PFSK-1 (cell line): ENCODE measurements at regions not wholly inside any gene's neighbourhood (a gene's known extent, or its start where the extent isn't known, plus 50 kb on each side); places are given as distances from the start of the nearest gene placed in this dataset.

Experiments
- FOXP2 ChIP-seq: optimal IDR thresholded peaks from 2 replicates; pipeline ENCODE3; 2011; ENCODE audit warnings: borderline replicate concordance, control low read depth, inconsistent platforms; ENCODE audit not compliant: insufficient read depth; ENCODE audit errors: extremely low read length, extremely low read depth
- POLR2AphosphoS5 ChIP-seq: IDR thresholded peaks from 2 replicates; pipeline ENCODE4 v1.6.1; 2012; ENCODE audit warnings: low read depth, mild to moderate bottlenecking, control low read depth, low read length, moderate library complexity
- REST ChIP-seq, 2 experiments: IDR thresholded peaks; 2 replicates each; pipeline versions ENCODE4 v1.6.1 to v1.8.0; 2011 to 2012; ENCODE audit warnings: low read depth in 2 of 2, low read length in 2 of 2, control low read depth in 1 of 2, inconsistent platforms in 1 of 2, mild to moderate bottlenecking in 1 of 2, moderate library complexity in 1 of 2; ENCODE audit not compliant: insufficient read depth in 1 of 2
- SIN3A ChIP-seq: IDR thresholded peaks from 2 replicates; pipeline ENCODE4 v1.6.1; 2012; ENCODE audit warnings: mild to moderate bottlenecking, low read length, moderate library complexity, borderline replicate concordance; ENCODE audit not compliant: insufficient read depth
- TAF1 ChIP-seq: IDR thresholded peaks from 2 replicates; pipeline ENCODE4 v1.6.1; 2012; ENCODE audit warnings: low read length, control low read depth, borderline replicate concordance; ENCODE audit not compliant: insufficient read depth

DNA sequence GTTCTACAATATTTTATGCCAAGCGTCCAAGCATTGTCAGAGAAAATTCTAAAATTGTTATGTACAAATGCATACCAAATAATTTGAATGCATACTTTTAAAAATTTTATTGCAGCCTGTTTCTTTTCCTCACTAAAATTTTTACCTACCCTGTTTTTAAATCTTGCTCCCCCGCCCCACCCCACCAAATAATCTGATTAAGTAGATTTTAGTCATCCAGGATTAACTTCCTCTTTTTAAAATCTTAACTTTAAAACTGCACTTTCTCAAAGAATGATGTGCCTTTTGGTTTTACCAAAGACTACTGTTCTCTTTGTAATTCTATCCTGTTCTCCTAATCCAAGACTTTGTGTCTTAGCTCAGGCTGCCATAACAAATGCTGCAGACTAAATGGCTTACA lies 269.4 kb upstream of the FN1 start:
- no peak for TF ChIP-seq REST (IDR thresholded peaks at IDR 0.05; ENCODE audit: insufficient read depth in 1 of 2, low read depth in 2 of 2, low read length in 2 of 2)
- no peak for TF ChIP-seq POLR2AphosphoS5
- no peak for TF ChIP-seq SIN3A
- no peak for TF ChIP-seq TAF1
- no peak for TF ChIP-seq FOXP2
